Mammary epithelial cell (primary cell): ENCODE measurements at regions not wholly inside any gene's neighbourhood (a gene's known extent, or its start where the extent isn't known, plus 50 kb on each side); places are given as distances from the start of the nearest gene placed in this dataset.

Experiments used
- EZH2 ChIP-seq: IDR thresholded peaks from 2 replicates; pipeline ENCODE4 v1.6.1; 2012; ENCODE audit warnings: low read length, inconsistent platforms, borderline replicate concordance
- TF ChIP-seq, protein P1 (sequence below), 2 donors: IDR thresholded peaks in 1 of 2; conservative IDR thresholded peaks in 1 of 2; 2 replicates each; pipeline ENCODE4 v1.5.1; 2011 to 2012; ENCODE audit warnings: inconsistent platforms in 2 of 2, low read length in 2 of 2, mild to moderate bottlenecking in 2 of 2, control low read depth in 1 of 2, low read depth in 1 of 2; ENCODE audit not compliant: insufficient read depth in 1 of 2; ENCODE audit errors: extremely low read depth in 1 of 2

DNA sequence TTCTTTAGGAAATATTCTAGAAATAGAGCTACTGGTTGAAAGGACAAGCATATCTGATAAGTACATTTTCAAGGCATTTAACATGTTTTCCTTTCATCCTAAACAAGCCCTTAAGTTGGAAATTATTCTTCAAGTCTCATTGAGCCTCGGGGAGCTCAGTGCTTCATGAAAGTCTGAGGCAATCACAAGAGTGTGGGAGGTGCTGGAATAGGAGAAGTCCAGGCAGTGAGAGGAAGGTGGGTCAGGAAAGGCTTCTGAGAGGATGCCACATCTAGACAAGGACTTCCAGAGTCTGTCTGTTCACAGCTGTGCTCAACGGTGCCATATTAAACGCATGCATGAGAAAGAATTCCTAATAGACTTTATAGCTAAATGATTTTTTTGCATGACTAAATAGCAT is 69.8 kb downstream of the CD83 start:
- no peak for TF ChIP-seq EZH2
- TF ChIP-seq, protein P1, sequence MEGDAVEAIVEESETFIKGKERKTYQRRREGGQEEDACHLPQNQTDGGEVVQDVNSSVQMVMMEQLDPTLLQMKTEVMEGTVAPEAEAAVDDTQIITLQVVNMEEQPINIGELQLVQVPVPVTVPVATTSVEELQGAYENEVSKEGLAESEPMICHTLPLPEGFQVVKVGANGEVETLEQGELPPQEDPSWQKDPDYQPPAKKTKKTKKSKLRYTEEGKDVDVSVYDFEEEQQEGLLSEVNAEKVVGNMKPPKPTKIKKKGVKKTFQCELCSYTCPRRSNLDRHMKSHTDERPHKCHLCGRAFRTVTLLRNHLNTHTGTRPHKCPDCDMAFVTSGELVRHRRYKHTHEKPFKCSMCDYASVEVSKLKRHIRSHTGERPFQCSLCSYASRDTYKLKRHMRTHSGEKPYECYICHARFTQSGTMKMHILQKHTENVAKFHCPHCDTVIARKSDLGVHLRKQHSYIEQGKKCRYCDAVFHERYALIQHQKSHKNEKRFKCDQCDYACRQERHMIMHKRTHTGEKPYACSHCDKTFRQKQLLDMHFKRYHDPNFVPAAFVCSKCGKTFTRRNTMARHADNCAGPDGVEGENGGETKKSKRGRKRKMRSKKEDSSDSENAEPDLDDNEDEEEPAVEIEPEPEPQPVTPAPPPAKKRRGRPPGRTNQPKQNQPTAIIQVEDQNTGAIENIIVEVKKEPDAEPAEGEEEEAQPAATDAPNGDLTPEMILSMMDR (conservative IDR thresholded peaks at IDR 0.05 in 1 of 2, IDR thresholded peaks at IDR 0.05 in 1 of 2; ENCODE audit: extremely low read depth in 1 of 2, insufficient read depth in 1 of 2, low read depth in 1 of 2, low read length in 2 of 2): no peak
